Tibial nerve (tissue), 3 donors: ENCODE measurements at regions not wholly inside any gene's neighbourhood (a gene's known extent, or its start where the extent isn't known, plus 50 kb on each side); places are given as distances from the start of the nearest gene placed in this dataset.

ENCODE experiments used
- POLR2A ChIP-seq, 2 donors: fragments of 450-650 bp; IDR thresholded peaks; one replicate each; pipeline ENCODE4 v1.6.1; 2017; ENCODE audit warnings: antibody characterized with exemption in 2 of 2, mild to moderate bottlenecking in 2 of 2, moderate library complexity in 2 of 2
- TF ChIP-seq, protein P1 (sequence below), 5 experiments: fragments of 200-600 bp in 3 of 5; fragments of 450-650 bp in 2 of 5; sonication (generic) in 3 of 5; IDR thresholded peaks; one replicate each; pipeline ENCODE4 v1.5.1; 2016 to 2019; ENCODE audit warnings: antibody characterized with exemption in 5 of 5, mild to moderate bottlenecking in 3 of 5, moderate library complexity in 2 of 5

DNA sequence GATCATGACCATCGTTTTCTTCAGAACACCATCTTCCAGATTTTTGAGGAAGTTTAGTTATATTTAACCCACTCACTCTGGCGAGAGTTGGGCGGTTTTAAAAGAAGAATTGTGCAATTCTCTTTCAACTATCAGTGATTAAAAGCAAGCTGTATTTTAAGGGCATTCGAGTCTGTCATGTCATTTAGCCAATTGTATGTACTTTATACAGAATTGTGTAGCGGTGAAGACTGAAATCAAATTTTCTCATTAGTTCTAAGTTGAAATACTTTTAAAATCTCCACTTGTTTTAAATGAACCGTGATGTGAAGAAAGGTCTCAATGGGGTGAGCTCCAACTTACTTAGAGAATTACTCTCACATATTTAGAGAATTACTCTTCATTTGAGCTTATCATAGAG lies 214.6 kb upstream of the DTNA start:
- TF ChIP-seq, protein P1, sequence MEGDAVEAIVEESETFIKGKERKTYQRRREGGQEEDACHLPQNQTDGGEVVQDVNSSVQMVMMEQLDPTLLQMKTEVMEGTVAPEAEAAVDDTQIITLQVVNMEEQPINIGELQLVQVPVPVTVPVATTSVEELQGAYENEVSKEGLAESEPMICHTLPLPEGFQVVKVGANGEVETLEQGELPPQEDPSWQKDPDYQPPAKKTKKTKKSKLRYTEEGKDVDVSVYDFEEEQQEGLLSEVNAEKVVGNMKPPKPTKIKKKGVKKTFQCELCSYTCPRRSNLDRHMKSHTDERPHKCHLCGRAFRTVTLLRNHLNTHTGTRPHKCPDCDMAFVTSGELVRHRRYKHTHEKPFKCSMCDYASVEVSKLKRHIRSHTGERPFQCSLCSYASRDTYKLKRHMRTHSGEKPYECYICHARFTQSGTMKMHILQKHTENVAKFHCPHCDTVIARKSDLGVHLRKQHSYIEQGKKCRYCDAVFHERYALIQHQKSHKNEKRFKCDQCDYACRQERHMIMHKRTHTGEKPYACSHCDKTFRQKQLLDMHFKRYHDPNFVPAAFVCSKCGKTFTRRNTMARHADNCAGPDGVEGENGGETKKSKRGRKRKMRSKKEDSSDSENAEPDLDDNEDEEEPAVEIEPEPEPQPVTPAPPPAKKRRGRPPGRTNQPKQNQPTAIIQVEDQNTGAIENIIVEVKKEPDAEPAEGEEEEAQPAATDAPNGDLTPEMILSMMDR (IDR thresholded peaks at IDR 0.05), result no peak
- TF ChIP-seq POLR2A (IDR thresholded peaks at IDR 0.05), result no peak
